Astrocyte (in vitro differentiated cells and primary cell): ENCODE measurements at regions not wholly inside any gene's neighbourhood (a gene's known extent, or its start where the extent isn't known, plus 50 kb on each side); places are given as distances from the start of the nearest gene placed in this dataset.

Experiments used
- DNase-seq: peaks from one replicate; pipeline ENCODE4 v3.0.0-alpha.2; 2010; ENCODE audit warnings: low read depth
- FAIRE-seq: peaks from 2 replicates; lab custom pipeline; 2011; peaks lifted over from hg19 to GRCh38; lab: Jason Lieb, UNC
- H2AFZ ChIP-seq: 2 replicates; pipeline ENCODE4 v1.6.0; 2012; ENCODE audit warnings: low read depth, low read length, inconsistent platforms
- H3K27ac ChIP-seq: 2 replicates; pipeline ENCODE4 v1.5.1; 2011; ENCODE audit warnings: low read depth, low read length, inconsistent platforms
- H3K27me3 ChIP-seq: 2 replicates; pipeline ENCODE4 v1.6.0; 2011; ENCODE audit warnings: low read length, inconsistent platforms; ENCODE audit not compliant: insufficient read depth
- H3K36me3 ChIP-seq: 2 replicates; pipeline ENCODE4 v1.5.1; 2011; ENCODE audit warnings: low read length, inconsistent platforms; ENCODE audit not compliant: insufficient read depth
- H3K4me1 ChIP-seq: 2 replicates; pipeline ENCODE4 v1.5.1; 2011; ENCODE audit warnings: low read length, inconsistent platforms; ENCODE audit not compliant: insufficient read depth
- H3K4me2 ChIP-seq: 2 replicates; pipeline ENCODE4 v1.6.0; 2012; ENCODE audit warnings: low read length, inconsistent platforms
- H3K4me3 ChIP-seq: 2 replicates; pipeline ENCODE4 v1.5.1; 2011; ENCODE audit warnings: low read depth, mild to moderate bottlenecking, low read length, inconsistent platforms; ENCODE audit not compliant: insufficient read depth
- H3K79me2 ChIP-seq: 2 replicates; pipeline ENCODE4 v1.6.0; 2012; ENCODE audit warnings: mild to moderate bottlenecking, low read length, inconsistent platforms; ENCODE audit not compliant: insufficient read depth
- H3K9ac ChIP-seq: 2 replicates; pipeline ENCODE4 v1.6.0; 2012; ENCODE audit warnings: mild to moderate bottlenecking, low read length, inconsistent platforms
- H3K9me3 ChIP-seq: 2 replicates; pipeline ENCODE4 v1.5.1; 2012; ENCODE audit warnings: low read depth, mild to moderate bottlenecking, low read length, inconsistent platforms; ENCODE audit not compliant: insufficient read depth
- H4K20me1 ChIP-seq: 2 replicates; pipeline ENCODE4 v1.6.0; 2012; ENCODE audit warnings: low read length, inconsistent platforms; ENCODE audit not compliant: insufficient read depth
- H3K27ac Mint-ChIP-seq: one replicate; pipeline ENCODE4 v1.8.0; 2021; ENCODE audit warnings: mild to moderate bottlenecking, mixed read lengths; ENCODE audit not compliant: unreplicated experiment
- H3K27me3 Mint-ChIP-seq: one replicate; pipeline ENCODE4 v1.8.0; 2021; ENCODE audit warnings: low read depth, mixed read lengths; ENCODE audit not compliant: unreplicated experiment
- H3K36me3 Mint-ChIP-seq: one replicate; pipeline ENCODE4 v1.8.0; 2021; ENCODE audit warnings: low read depth, mixed read lengths; ENCODE audit not compliant: unreplicated experiment
- H3K4me1 Mint-ChIP-seq: one replicate; pipeline ENCODE4 v1.8.0; 2021; ENCODE audit warnings: low read depth, mixed read lengths; ENCODE audit not compliant: unreplicated experiment
- H3K4me3 Mint-ChIP-seq: one replicate; pipeline ENCODE4 v1.8.0; 2021; ENCODE audit warnings: mild to moderate bottlenecking, moderate library complexity, mixed read lengths; ENCODE audit not compliant: unreplicated experiment
- H3K9me3 Mint-ChIP-seq: one replicate; pipeline ENCODE4 v1.8.0; 2021; ENCODE audit warnings: mild to moderate bottlenecking, mixed read lengths; ENCODE audit not compliant: unreplicated experiment
- EZH2 ChIP-seq: IDR thresholded peaks from 2 replicates; pipeline ENCODE4 v1.6.1; 2012; ENCODE audit warnings: mild to moderate bottlenecking, low read length, inconsistent platforms; ENCODE audit not compliant: insufficient read depth
- TF ChIP-seq, protein P1 (sequence below): IDR thresholded peaks from 2 replicates; pipeline ENCODE4 v1.5.1; 2011; ENCODE audit warnings: low read depth, mild to moderate bottlenecking, inconsistent platforms, low read length, moderate library complexity; ENCODE audit not compliant: insufficient read depth

- peaks cover 2% of the 10 kb centered on the region for H3K9me3 Mint-ChIP-seq
These were observed 124.8 kb downstream of the HSD17B3 start for GRCh38 chr9:96177005-96177718.

DNA sequence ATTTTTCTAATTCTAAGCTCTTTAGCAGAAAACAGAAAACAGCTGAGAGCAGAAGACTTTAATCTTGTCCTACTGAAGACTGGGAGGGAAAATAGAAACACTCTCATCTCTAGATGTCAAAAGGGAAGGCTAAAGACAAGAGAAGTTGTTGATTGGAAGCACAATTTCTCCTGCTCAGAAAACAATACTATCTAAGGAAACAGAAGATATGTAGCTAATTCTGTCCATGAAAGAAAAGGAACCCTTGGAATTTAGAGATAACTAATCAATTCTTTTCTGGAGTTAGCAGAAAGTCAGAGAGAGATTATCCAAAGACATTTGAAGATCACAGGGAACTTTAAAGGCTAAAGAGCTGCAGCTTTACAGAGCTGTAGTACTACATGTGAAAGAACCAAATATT is 126.2 kb downstream of the HSD17B3 start:
- peaks cover 2% of the 10 kb centered on the region for H3K9me3 Mint-ChIP-seq
- Histone ChIP-seq H3K4me1 (no peaks in the 10 kb centered on the region), H3K36me3 (no peaks in the 10 kb centered on the region), H3K27ac (no peak overlapping the region), H2AFZ (no peak overlapping the region), H4K20me1 (no peaks in the 10 kb centered on the region), H3K9me3 (no peaks in the 10 kb centered on the region), H3K79me2 (no peaks in the 10 kb centered on the region), H3K4me2 (no peak overlapping the region), H3K27me3 (peaks cover 22% of the 10 kb centered on the region), H3K4me3 (no peak overlapping the region), H3K9ac (no peak overlapping the region)
- H3K27me3 Mint-ChIP-seq = peaks cover 37% of the 10 kb centered on the region
- no peaks in the 10 kb centered on the region for H3K36me3 Mint-ChIP-seq
- FAIRE-seq (no peak), DNase-seq (no peak)
- H3K4me1 Mint-ChIP-seq = peaks cover 2% of the 10 kb centered on the region
- TF ChIP-seq EZH2 = no peak
- TF ChIP-seq, protein P1, sequence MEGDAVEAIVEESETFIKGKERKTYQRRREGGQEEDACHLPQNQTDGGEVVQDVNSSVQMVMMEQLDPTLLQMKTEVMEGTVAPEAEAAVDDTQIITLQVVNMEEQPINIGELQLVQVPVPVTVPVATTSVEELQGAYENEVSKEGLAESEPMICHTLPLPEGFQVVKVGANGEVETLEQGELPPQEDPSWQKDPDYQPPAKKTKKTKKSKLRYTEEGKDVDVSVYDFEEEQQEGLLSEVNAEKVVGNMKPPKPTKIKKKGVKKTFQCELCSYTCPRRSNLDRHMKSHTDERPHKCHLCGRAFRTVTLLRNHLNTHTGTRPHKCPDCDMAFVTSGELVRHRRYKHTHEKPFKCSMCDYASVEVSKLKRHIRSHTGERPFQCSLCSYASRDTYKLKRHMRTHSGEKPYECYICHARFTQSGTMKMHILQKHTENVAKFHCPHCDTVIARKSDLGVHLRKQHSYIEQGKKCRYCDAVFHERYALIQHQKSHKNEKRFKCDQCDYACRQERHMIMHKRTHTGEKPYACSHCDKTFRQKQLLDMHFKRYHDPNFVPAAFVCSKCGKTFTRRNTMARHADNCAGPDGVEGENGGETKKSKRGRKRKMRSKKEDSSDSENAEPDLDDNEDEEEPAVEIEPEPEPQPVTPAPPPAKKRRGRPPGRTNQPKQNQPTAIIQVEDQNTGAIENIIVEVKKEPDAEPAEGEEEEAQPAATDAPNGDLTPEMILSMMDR = no peak
- H3K27ac Mint-ChIP-seq = no peak overlapping the region
- H3K4me3 Mint-ChIP-seq = no peak overlapping the region

More at GRCh38 chr9:96177005-96177718, 124.8 kb downstream of the HSD17B3 start:
- DNase-seq (no peak), FAIRE-seq (no peak)
- Histone ChIP-seq H3K27me3 (peaks cover 23% of the 10 kb centered on the region), H3K27ac (no peak overlapping the region), H3K4me3 (no peak overlapping the region), H3K4me1 (no peaks in the 10 kb centered on the region), H3K4me2 (no peak overlapping the region), H3K9me3 (no peaks in the 10 kb centered on the region), H3K9ac (no peak overlapping the region), H3K36me3 (no peaks in the 10 kb centered on the region), H2AFZ (no peak overlapping the region), H4K20me1 (no peaks in the 10 kb centered on the region), H3K79me2 (no peaks in the 10 kb centered on the region)
- H3K27ac Mint-ChIP-seq = no peak overlapping the region
- TF ChIP-seq EZH2 = no peak
- TF ChIP-seq, protein P1 = no peak
- no peak overlapping the region for H3K4me3 Mint-ChIP-seq
- no peaks in the 10 kb centered on the region for H3K36me3 Mint-ChIP-seq
- H3K4me1 Mint-ChIP-seq = peaks cover 2% of the 10 kb centered on the region
- peaks cover 42% of the 10 kb centered on the region for H3K27me3 Mint-ChIP-seq

GRCh38 chr9:96175001-96175400 is 127.0 kb downstream of the HSD17B3 start:
- H3K27ac Mint-ChIP-seq = no peak overlapping the region
- H3K4me2 ChIP-seq = no peak overlapping the region
- no peaks in the 10 kb centered on the region for H3K4me1 ChIP-seq
- no peak overlapping the region for H3K27ac ChIP-seq
- H3K27me3 Mint-ChIP-seq = peaks cover 30% of the 10 kb centered on the region
- FAIRE-seq (no peak), DNase-seq (no peak)
- H3K36me3 ChIP-seq = no peaks in the 10 kb centered on the region
- H3K4me3 Mint-ChIP-seq = no peak overlapping the region
- H2AFZ ChIP-seq = no peak overlapping the region
- peaks cover 2% of the 10 kb centered on the region for H3K4me1 Mint-ChIP-seq
- no peaks in the 10 kb centered on the region for H3K36me3 Mint-ChIP-seq
- H3K4me3 ChIP-seq = no peak overlapping the region
- peaks cover 2% of the 10 kb centered on the region for H3K9me3 Mint-ChIP-seq
- no peak overlapping the region for H3K9ac ChIP-seq
- no peaks in the 10 kb centered on the region for H3K79me2 ChIP-seq
- H3K27me3 ChIP-seq = peaks cover 19% of the 10 kb centered on the region
- H4K20me1 ChIP-seq = no peaks in the 10 kb centered on the region
- H3K9me3 ChIP-seq = no peaks in the 10 kb centered on the region
- TF ChIP-seq, protein P1 = no peak
- TF ChIP-seq EZH2 = no peak
